ENCODE measurements at regions not wholly inside any gene's neighbourhood (a gene's known extent, or its start where the extent isn't known, plus 50 kb on each side); places are given as distances from the start of the nearest gene placed in this dataset.

DNA sequence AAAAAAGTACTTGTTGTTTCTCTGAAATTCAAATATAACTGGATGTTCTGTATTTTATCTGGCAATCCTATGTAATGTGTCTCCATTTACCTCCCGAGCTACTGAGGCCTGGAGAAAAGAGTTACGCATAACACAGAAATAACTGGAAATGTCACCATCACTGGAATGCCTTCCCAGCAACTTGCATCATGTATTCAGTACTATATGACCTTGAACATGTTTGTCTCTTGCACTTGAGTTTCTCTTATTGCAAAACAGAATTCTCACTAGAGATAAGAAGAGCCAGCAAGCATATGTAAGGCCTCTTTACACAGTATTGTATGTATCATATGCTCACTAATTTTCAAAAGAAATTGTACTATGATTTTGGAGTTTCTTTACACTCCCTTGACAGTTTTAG lies 99.6 kb upstream of the CTAGE1 start:
- no peaks in the 10 kb centered on the region for H3K27me3 ChIP-seq
- H3K36me3 ChIP-seq, result no peaks in the 10 kb centered on the region
- no peaks in the 10 kb centered on the region for H3K9me3 ChIP-seq
- DNase-seq, result no peak
- intact Hi-C loops (cut with DNase I; ENCODE audit: low total_unique reads), result no loop called here
- no peak overlapping the region for H3K27ac ChIP-seq
- H3K4me1 ChIP-seq, result no peaks in the 10 kb centered on the region
- TF ChIP-seq, protein P1, sequence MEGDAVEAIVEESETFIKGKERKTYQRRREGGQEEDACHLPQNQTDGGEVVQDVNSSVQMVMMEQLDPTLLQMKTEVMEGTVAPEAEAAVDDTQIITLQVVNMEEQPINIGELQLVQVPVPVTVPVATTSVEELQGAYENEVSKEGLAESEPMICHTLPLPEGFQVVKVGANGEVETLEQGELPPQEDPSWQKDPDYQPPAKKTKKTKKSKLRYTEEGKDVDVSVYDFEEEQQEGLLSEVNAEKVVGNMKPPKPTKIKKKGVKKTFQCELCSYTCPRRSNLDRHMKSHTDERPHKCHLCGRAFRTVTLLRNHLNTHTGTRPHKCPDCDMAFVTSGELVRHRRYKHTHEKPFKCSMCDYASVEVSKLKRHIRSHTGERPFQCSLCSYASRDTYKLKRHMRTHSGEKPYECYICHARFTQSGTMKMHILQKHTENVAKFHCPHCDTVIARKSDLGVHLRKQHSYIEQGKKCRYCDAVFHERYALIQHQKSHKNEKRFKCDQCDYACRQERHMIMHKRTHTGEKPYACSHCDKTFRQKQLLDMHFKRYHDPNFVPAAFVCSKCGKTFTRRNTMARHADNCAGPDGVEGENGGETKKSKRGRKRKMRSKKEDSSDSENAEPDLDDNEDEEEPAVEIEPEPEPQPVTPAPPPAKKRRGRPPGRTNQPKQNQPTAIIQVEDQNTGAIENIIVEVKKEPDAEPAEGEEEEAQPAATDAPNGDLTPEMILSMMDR (IDR thresholded peaks at IDR 0.05), result no peak
- no peak overlapping the region for H3K4me3 ChIP-seq

DNA sequence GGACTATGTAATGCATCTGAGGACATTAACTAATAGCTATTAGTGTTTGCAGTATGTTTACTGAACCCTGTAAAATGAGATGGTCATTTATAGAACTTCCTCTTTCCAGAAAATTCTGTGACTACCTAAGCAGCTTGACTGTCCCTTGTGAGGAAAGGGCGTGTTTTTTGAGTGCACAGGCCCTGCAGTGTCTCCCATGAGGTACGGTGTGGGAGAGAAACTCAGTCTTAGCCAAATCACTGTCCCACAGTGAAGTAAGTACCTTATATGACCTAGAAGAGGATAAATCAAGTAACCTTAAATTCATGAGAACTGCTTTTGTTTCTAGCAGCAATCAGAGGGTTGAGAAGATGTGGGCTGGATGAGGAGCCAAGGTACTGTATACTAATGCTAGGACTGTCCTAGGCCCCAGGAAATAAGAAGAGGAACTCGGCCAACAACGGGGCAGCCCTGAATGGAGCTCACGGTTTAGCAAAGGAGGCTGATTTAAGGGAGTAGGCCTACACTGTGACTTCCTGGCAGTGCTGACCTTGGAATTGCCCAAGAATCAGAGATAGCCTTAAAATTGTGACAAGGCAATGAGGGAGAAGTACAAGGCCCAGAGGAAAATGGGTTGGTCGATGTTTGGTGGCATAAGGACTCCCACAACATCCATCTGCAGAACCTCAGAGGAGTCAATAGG lies 103.5 kb upstream of the CTAGE1 start:
- no peak overlapping the region for H3K4me3 ChIP-seq
- no peaks in the 10 kb centered on the region for H3K36me3 ChIP-seq
- H3K9me3 ChIP-seq, result no peaks in the 10 kb centered on the region
- intact Hi-C loops (cut with DNase I; ENCODE audit: low total_unique reads), result no loop called here
- no peak for DNase-seq
- H3K4me1 ChIP-seq, result peaks cover 0 to 8% (median 0%) of the 10 kb centered on the region in 4 donors
- no peak overlapping the region for H3K27ac ChIP-seq
- no peaks in the 10 kb centered on the region for H3K27me3 ChIP-seq
- TF ChIP-seq, protein P1 (IDR thresholded peaks at IDR 0.05), result no peak

DNA sequence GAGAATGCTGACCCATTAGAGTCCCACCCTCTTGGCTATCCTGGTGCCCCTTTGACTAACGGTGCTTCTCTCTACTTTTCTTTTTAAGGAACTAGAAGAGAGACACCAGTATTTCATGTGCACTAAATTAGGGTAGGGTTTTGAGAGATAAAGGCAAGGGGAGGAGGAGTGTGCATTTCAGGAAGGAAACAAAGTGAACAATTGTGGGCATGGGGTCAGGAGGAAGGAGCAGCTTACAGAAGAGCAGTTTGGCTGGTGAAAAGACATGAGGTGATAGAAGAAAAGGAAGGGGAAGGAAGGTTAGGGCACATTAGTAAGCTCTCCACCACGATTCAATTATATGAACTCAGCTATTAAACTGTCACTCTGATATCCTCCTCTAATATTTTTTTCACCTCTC lies 105.8 kb upstream of the CTAGE1 start:
- no peaks in the 10 kb centered on the region for H3K27me3 ChIP-seq
- no peak overlapping the region for H3K27ac ChIP-seq
- TF ChIP-seq, protein P1 (IDR thresholded peaks at IDR 0.05), result no peak

DNA sequence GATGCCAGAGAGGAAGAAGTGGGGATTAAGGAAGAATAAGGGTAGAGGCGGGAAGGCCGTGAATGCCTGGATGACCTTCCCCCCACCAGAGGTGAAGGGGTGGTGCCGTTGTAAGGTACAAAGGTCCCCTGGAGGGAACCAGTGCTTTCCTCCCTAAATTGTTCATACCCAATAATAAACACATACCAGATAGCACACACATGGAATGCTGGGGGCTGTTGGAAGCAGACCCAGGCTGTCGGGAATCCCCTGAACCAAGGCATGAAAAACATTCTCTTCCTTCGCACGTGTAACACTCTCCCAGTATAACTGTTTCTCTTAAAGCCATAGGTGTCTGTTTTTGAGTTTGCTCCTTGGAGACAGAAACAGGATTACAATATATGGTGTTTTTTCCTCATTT lies 107.1 kb upstream of the CTAGE1 start:
- intact Hi-C loops (cut with DNase I; ENCODE audit: low total_unique reads), result no loop called here
- Histone ChIP-seq H3K4me3 (no peak overlapping the region), H3K4me1 (peaks cover 0 to 8% (median 0%) of the 10 kb centered on the region in 4 donors), H3K36me3 (no peaks in the 10 kb centered on the region), H3K27ac (no peak overlapping the region), H3K9me3 (no peaks in the 10 kb centered on the region), H3K27me3 (no peaks in the 10 kb centered on the region)
- TF ChIP-seq, protein P1 (IDR thresholded peaks at IDR 0.05), result no peak
- no peak for DNase-seq

More for the DNA sequence above, 105.8 kb upstream of the CTAGE1 start:
- no peak for DNase-seq
- Histone ChIP-seq H3K36me3 (no peaks in the 10 kb centered on the region), H3K9me3 (no peaks in the 10 kb centered on the region), H3K4me3 (no peak overlapping the region), H3K4me1 (peaks cover 0 to 8% (median 0%) of the 10 kb centered on the region in 4 donors)
- intact Hi-C loops (cut with DNase I; ENCODE audit: low total_unique reads), result no loop called here

GRCh38 chr18:22525313-22525712 lies 107.6 kb upstream of the CTAGE1 start:
- intact Hi-C loops (cut with DNase I; ENCODE audit: low total_unique reads), result no loop called here
- Histone ChIP-seq H3K36me3 (no peaks in the 10 kb centered on the region), H3K27ac (no peak overlapping the region), H3K4me3 (no peak overlapping the region), H3K27me3 (no peaks in the 10 kb centered on the region), H3K9me3 (no peaks in the 10 kb centered on the region), H3K4me1 (peaks cover 0 to 8% (median 0%) of the 10 kb centered on the region in 4 donors)
- TF ChIP-seq, protein P1 (IDR thresholded peaks at IDR 0.05), result no peak
- no peak for DNase-seq

Data from tibial artery (tissue), 4 donors.